NCI-H82 (cell line): ENCODE measurements at regions not wholly inside any gene's neighbourhood (a gene's known extent, or its start where the extent isn't known, plus 50 kb on each side); places are given as distances from the start of the nearest gene placed in this dataset.

Experiments used
- DNase-seq: peaks from one replicate; lab custom pipeline; 2025; lab: John Stamatoyannopoulos, UW

DNA sequence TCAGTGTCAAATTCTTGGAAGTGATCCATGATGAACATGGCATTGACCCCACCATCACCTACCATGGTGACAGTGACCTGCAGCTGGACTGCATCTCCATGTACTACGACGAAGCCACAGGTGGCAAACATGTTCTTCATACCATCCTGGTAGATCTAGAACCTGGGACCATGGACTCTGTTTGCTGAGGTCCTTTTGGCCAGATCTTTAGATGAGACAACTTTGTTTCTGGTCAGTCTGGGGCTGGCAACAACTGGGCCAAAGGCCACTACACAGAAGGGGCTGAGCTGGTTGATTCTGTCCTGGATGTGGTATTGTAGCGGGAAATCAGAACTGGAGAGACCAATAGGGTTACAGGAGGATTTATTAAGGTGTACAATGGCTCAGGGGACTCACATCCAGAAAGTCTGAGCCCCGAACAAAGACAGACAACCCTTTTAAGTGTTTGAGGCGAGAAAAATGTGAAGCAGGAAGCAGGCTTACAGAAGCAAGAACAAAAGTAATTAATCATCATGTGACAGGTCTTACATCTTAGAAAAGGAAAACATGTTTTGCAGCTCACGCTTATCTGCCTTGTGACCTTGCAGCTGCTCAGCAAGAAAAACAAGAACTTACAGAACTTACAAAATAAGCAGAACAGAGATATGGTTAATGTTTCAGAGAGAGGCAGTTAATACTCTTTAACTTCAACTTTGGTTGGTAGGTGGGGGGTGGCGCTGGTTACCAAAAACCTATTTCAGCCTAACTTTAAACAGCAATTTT, 58.8 kb upstream of the MOCS1 start:
- no peak for DNase-seq
